OCI-LY1 (cell line): ENCODE measurements at regions not wholly inside any gene's neighbourhood (a gene's known extent, or its start where the extent isn't known, plus 50 kb on each side); places are given as distances from the start of the nearest gene placed in this dataset.

Experiments used
- H2AFZ ChIP-seq: fragments of 200-600 bp; sonication (generic), shearing (Covaris generic); 2 replicates; pipeline ENCODE4 v1.6.0; 2014; ENCODE audit warnings: antibody characterized with exemption, mild to moderate bottlenecking, low read length
- H3F3A ChIP-seq: fragments of 200-600 bp; sonication (generic), shearing (Covaris generic); 2 replicates; pipeline ENCODE4 v1.6.0; 2014; ENCODE audit warnings: mild to moderate bottlenecking, antibody characterized with exemption, low read length, moderate library complexity; ENCODE audit not compliant: insufficient read depth
- H3K27ac ChIP-seq: fragments of 200-600 bp; sonication (generic); 2 replicates; pipeline ENCODE4 v1.5.1; 2014; ENCODE audit warnings: low read length, mixed run types, mild to moderate bottlenecking, low read depth; ENCODE audit not compliant: poor library complexity, severe bottlenecking
- H3K27me3 ChIP-seq: fragments of 200-600 bp; sonication (generic); 2 replicates; pipeline ENCODE4 v1.6.0; 2014; ENCODE audit warnings: antibody characterized with exemption, mild to moderate bottlenecking, low read length, moderate library complexity; ENCODE audit not compliant: insufficient read depth
- H3K36me3 ChIP-seq: fragments of 200-600 bp; sonication (generic); 2 replicates; pipeline ENCODE4 v1.6.1; 2014; ENCODE audit warnings: mild to moderate bottlenecking, antibody characterized with exemption, low read length, moderate library complexity, mixed read lengths; ENCODE audit not compliant: insufficient read depth
- H3K4me1 ChIP-seq: fragments of 200-600 bp; sonication (generic); 2 replicates; pipeline ENCODE4 v1.5.1; 2014; ENCODE audit warnings: mild to moderate bottlenecking, low read length, moderate library complexity; ENCODE audit not compliant: insufficient read depth, severe bottlenecking
- H3K4me2 ChIP-seq: fragments of 200-600 bp; sonication (generic), shearing (Covaris generic); 2 replicates; pipeline ENCODE4 v1.6.1; 2014; ENCODE audit warnings: low read length
- H3K4me3 ChIP-seq: fragments of 200-600 bp; sonication (generic); 2 replicates; pipeline ENCODE4 v1.5.1; 2014; ENCODE audit warnings: low read length, low read depth, mild to moderate bottlenecking, mixed read lengths; ENCODE audit not compliant: poor library complexity, severe bottlenecking
- H3K79me2 ChIP-seq: fragments of 200-600 bp; shearing (Covaris generic); 2 replicates; pipeline ENCODE4 v1.6.1; 2016; ENCODE audit warnings: mixed run types, low read length, mixed read lengths; ENCODE audit not compliant: insufficient read depth
- H3K9ac ChIP-seq: fragments of 200-600 bp; sonication (generic), shearing (Covaris generic); 2 replicates; pipeline ENCODE4 v1.6.1; 2014; ENCODE audit warnings: mild to moderate bottlenecking, low read length, mixed read lengths
- H3K9me2 ChIP-seq: fragments of 200-600 bp; sonication (generic), shearing (Covaris generic); 2 replicates; pipeline ENCODE4 v1.6.1; 2014; ENCODE audit warnings: low read depth, mild to moderate bottlenecking, low read length, mixed read lengths
- H3K9me3 ChIP-seq: fragments of 200-600 bp; shearing (Covaris generic); 2 replicates; pipeline ENCODE4 v1.6.1; 2014; ENCODE audit warnings: low read length, mixed read lengths
- H4K20me1 ChIP-seq: fragments of 200-600 bp; sonication (generic), shearing (Covaris generic); 2 replicates; pipeline ENCODE4 v1.6.0; 2016; ENCODE audit warnings: mild to moderate bottlenecking, low read length; ENCODE audit not compliant: insufficient read depth
- EZH2 ChIP-seq: fragments of 200-600 bp; sonication (generic), shearing (Covaris generic); IDR thresholded peaks from 2 replicates; pipeline ENCODE4 v1.8.0; 2017; ENCODE audit warnings: borderline replicate concordance, mixed run types, mild to moderate bottlenecking, antibody characterized with exemption, low read length, moderate library complexity, mixed read lengths
- TF ChIP-seq, protein P1 (sequence below): fragments of 200-600 bp; sonication (generic), shearing (Covaris generic); IDR thresholded peaks from 2 replicates; pipeline ENCODE4 v1.5.1; 2017; ENCODE audit warnings: mild to moderate bottlenecking, antibody characterized with exemption, low read length, moderate library complexity, mixed read lengths

DNA sequence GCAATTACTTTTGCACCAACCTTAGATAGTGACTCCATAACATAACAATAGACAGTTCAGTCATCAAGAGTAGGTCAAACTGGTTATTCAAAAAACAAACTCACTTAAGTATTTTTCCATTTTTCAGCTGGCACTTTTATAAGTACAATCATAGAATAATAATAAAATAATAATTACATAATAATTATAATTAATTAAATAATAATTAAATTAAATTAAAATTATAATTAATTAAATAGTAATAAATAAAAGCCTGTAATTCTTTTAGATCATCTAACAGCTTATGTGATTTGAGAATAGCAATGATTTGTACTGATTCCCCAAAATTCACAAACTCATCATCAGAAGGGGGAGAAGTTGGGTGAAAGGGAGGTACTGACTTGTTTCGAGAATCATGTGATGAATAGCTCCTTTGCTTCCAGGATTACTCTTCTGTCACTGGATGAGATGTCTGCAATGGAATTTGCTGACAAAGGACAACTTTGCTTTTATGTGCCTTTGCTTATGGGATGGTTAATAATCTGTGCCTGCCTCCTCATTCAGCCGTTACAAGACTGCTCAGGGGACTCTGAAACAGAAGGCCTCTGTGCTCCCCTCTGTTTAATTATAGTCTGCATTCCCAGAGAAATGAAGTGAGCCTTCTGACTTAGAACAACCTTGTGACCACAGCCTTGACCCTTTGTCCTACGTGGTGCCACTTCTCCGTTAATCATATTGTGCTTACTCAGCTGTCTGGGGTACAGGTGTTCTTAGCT, 104.8 kb upstream of the ENPEP start:
- Histone ChIP-seq H3K27ac (no peak overlapping the region), H3K4me2 (no peak overlapping the region), H3K27me3 (no peaks in the 10 kb centered on the region), H3K79me2 (no peaks in the 10 kb centered on the region), H2AFZ (no peak overlapping the region), H3K4me1 (no peaks in the 10 kb centered on the region), H3K36me3 (no peaks in the 10 kb centered on the region), H4K20me1 (no peaks in the 10 kb centered on the region), H3K9me2 (no peaks in the 10 kb centered on the region), H3K4me3 (no peak overlapping the region), H3K9ac (no peak overlapping the region), H3F3A (no peaks in the 10 kb centered on the region), H3K9me3 (no peaks in the 10 kb centered on the region)
- no peak for TF ChIP-seq EZH2
- TF ChIP-seq, protein P1, sequence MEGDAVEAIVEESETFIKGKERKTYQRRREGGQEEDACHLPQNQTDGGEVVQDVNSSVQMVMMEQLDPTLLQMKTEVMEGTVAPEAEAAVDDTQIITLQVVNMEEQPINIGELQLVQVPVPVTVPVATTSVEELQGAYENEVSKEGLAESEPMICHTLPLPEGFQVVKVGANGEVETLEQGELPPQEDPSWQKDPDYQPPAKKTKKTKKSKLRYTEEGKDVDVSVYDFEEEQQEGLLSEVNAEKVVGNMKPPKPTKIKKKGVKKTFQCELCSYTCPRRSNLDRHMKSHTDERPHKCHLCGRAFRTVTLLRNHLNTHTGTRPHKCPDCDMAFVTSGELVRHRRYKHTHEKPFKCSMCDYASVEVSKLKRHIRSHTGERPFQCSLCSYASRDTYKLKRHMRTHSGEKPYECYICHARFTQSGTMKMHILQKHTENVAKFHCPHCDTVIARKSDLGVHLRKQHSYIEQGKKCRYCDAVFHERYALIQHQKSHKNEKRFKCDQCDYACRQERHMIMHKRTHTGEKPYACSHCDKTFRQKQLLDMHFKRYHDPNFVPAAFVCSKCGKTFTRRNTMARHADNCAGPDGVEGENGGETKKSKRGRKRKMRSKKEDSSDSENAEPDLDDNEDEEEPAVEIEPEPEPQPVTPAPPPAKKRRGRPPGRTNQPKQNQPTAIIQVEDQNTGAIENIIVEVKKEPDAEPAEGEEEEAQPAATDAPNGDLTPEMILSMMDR = no peak

DNA sequence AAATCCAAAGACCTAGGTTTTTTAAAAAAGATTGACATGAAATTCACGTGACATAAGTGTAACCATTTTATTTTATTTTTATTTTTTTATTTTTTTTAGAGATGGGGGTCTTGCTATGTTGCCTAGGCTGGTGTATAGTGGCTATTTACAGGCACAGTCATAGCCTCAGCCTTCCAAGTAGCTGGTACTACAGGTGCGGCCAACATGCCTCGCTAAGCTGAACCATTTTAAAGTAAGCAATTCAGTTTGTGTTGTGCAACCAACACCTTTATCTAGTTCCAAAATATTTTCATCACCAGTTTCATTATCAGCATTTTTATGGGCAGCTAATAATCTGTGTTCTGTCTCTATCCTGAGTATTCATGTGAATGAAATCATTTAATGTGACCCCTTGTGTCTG, 107.5 kb upstream of the ENPEP start:
- Histone ChIP-seq H3K27ac (no peak overlapping the region), H3K4me3 (no peak overlapping the region), H3K27me3 (no peaks in the 10 kb centered on the region), H3K4me1 (no peaks in the 10 kb centered on the region), H2AFZ (no peak overlapping the region), H3K36me3 (no peaks in the 10 kb centered on the region), H3K4me2 (no peak overlapping the region), H3K79me2 (no peaks in the 10 kb centered on the region), H4K20me1 (no peaks in the 10 kb centered on the region), H3K9me3 (no peaks in the 10 kb centered on the region), H3F3A (no peaks in the 10 kb centered on the region), H3K9me2 (no peaks in the 10 kb centered on the region), H3K9ac (no peak overlapping the region)
- no peak for TF ChIP-seq EZH2
- TF ChIP-seq, protein P1 = no peak

DNA sequence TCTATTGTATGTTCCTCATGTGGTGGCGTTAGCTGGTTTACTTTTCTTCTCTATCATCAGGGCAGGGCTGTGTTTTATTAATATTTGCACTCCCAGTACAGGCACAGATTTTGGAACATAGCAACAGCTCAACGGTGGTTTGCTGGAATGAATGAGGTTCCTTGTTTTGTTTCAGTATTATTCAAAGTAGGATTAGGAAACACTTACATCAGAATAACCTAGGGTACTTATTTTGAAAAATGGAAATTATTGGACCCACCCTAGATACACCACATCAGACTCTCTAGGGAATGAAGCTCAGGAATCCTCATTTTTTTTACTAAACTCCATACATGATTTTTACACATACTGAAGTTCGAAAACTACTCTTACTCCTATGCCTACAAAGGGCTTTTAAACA, 108.8 kb upstream of the ENPEP start:
- Histone ChIP-seq H4K20me1 (no peaks in the 10 kb centered on the region), H3K27me3 (no peaks in the 10 kb centered on the region), H3K36me3 (no peaks in the 10 kb centered on the region), H3K4me3 (no peak overlapping the region), H3F3A (no peaks in the 10 kb centered on the region), H3K9ac (no peak overlapping the region), H3K9me3 (no peaks in the 10 kb centered on the region), H3K9me2 (no peaks in the 10 kb centered on the region), H2AFZ (no peak overlapping the region), H3K27ac (no peak overlapping the region), H3K4me1 (no peaks in the 10 kb centered on the region), H3K4me2 (no peak overlapping the region), H3K79me2 (no peaks in the 10 kb centered on the region)
- TF ChIP-seq EZH2 = no peak
- TF ChIP-seq, protein P1 = no peak
